Renal cortical epithelial cell (primary cell): ENCODE measurements at regions not wholly inside any gene's neighbourhood (a gene's known extent, or its start where the extent isn't known, plus 50 kb on each side); places are given as distances from the start of the nearest gene placed in this dataset.

Experiments used
- DNase-seq: peaks from one replicate; pipeline ENCODE4 v3.0.0-alpha.2; 2011; ENCODE audit warnings: low read depth

DNA sequence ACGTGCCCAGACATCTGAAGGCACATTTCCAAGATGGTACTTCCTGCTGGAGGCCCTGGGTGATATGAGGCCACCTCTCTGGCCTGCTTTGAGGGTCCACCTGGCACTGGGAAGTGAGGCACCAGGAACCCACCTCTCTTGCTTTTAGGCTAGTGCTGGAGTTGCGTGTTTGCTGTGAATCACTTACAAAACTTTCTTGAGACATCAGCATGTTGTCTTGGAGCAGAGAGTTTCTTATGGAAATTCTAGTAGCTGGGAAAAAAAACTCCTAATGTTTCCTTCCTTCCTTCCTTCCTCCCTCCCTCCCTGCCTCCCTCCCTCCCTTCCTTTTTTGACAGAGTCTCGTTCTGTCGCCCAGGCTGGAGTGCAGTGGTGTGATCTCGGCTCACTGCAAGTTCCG lies 341.3 kb downstream of the MIAT start:
- DNase-seq = no peak

- no peak for DNase-seq
These were observed 345.9 kb downstream of the MIAT start for GRCh38 chr22:27003297-27003696.

DNA sequence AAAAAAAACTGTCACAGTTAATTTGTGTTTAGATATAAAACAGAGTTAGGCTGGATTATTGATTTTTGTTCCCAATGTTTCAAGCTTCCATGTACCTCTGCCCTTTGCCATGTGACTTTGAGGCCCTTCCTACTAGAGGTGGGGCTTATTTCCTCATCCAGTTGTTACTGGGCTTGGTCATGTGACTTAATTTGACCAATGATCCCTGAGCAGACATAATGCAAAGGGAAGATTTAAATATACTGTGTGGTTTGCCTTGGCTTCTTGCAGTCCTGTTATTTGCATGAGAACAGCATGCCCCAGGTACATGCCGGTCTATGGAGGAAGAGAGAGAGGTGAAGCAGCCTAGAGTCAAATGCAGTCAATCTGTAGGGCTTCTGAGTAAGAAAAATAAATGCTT lies 347.0 kb downstream of the MIAT start:
- DNase-seq = no peak

DNA sequence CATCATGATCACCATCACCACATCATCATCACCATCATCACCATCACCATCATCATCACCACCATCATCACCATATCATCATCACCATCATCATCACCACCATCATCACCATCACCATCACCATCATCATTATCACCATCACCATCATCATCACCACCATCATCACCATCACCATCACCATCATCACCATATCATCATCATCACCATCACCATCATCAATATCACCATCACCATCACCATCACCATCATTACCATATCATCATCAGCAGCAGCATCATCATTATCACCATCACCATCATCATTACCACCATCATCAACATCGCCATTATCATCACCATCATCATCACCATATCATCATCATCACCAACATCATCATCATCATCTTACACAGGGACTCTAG lies 351.1 kb downstream of the MIAT start:
- DNase-seq = no peak

- DNase-seq = no peak
These were observed 353.7 kb downstream of the MIAT start for GRCh38 chr22:27011133-27011532.

GRCh38 chr22:27011717-27012116 lies 354.3 kb downstream of the MIAT start:
- no peak for DNase-seq

DNA sequence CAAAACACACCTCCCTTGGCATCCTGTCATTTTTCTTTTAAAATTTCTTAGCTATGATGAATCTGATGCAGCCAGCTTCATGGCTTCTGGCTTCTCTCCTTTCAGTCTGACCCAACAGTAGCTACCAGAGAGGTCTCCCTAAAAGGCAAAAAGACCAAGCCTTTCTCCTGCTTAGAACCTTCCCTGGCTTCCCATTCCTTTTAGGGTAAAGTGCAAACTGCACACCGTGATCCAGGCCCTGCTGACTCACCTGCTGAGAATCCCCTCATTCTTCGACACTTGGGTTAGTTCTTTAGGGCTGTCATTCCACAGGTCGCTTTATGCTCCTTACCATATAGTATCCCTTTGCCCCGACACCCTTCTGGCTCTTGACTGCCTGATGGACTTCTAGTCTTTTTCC lies 362.4 kb downstream of the MIAT start:
- peak; percentile 23 for DNase-seq

DNA sequence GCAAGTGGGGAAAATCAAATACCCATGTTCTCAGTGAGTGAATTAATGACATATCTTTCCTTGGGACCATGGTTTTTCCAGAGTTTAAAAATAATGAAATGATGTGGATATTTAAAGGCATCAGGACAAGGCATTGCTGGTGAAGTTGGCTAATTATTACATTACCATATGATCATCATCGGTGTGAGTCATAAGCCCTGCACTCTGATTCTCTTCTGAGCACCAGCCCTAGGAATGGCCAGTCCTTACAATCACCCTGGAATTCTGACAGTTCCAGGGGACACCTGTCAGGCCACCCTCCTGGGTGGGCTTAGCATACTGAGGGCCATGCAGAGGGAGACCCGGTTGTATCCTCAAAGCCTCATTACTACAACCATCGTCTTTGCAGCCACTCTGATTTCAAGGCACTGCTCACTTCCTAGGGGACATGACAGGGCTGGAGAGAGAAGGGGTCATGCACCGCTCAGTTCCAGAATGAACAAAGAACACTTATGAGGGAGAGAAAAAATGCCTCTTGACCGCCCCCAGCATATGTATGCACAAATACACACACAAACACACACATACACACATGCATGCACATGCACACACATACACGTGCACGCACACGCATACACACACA lies 365.0 kb downstream of the MIAT start:
- DNase-seq = peak; percentile 41

GRCh38 chr22:27022896-27023361 lies 365.5 kb downstream of the MIAT start:
- DNase-seq = no peak

- DNase-seq = no peak
These were observed 366.2 kb downstream of the MIAT start for GRCh38 chr22:27023591-27023990.

- no peak for DNase-seq
These were observed 367.6 kb downstream of the MIAT start for GRCh38 chr22:27024982-27025381.

- DNase-seq = no peak
These were observed 370.7 kb downstream of the MIAT start for GRCh38 chr22:27028093-27028492.

GRCh38 chr22:27029584-27030130 lies 372.3 kb downstream of the MIAT start:
- no peak for DNase-seq

DNA sequence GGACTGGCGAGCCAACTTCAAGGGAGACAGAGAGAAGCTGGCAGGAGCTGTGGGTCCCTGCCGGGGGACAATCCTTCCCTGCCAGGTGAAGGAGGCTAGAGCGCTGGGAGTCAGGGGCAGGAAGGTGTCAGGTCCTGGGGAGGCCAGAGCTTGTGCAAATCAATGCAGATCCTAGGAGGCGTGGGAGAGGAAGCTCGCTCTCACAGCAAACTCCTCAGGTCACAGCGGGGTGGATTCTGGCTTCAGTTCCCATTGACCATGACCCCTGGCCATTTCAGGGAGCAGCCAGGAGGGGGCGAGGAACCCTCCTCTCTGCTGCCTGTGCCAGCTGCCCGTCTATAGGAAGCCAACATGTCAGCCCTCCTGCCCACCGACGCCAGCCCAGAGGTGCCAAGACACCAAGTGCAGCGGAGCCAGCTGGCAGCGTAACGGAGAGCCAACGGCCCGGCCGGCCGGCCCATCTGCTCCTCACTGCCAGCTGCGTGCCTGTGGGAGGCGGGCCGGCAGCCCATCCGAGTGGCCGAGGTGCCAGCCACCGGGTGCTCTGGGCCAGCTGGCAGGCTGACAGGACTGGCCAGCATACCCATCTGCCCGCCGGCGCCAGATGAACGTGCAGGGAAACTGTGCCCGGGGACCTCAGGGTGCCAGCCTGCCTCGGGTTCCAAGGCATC lies 374.8 kb downstream of the MIAT start:
- no peak for DNase-seq

- no peak for DNase-seq
These were observed 384.4 kb downstream of the MIAT start for GRCh38 chr22:27041745-27042310.

- DNase-seq = no peak
These were observed 385.9 kb downstream of the MIAT start for GRCh38 chr22:27043262-27043661.

- peak; percentile 33 for DNase-seq
These were observed 387.9 kb downstream of the MIAT start for GRCh38 chr22:27045103-27045947.

GRCh38 chr22:27046086-27046485 lies 388.7 kb downstream of the MIAT start:
- no peak for DNase-seq

GRCh38 chr22:27046603-27047002 lies 389.2 kb downstream of the MIAT start:
- DNase-seq = no peak

- DNase-seq = no peak
These were observed 393.4 kb downstream of the MIAT start for GRCh38 chr22:27050771-27051170.

GRCh38 chr22:27051407-27051806 lies 394.0 kb downstream of the MIAT start:
- no peak for DNase-seq

DNA sequence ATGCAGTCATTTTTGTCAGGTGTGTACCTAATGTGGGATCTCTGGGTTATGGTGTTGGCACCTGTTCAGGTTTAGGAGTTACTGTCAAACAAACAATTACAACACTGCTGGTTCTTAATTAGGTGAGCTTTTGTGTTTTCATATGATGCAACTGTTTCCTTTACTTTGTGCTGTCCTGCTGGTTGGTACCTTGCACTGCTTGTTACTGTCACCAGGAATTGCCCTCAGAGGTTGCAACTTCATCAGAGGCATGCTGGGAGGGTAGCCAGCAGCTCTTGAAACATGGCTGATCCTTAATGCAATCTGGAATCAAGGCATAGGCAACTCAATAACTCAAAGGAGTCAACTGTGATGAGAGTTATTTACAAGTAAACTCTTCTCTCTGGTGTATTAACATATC lies 400.3 kb downstream of the MIAT start:
- DNase-seq = no peak
